GM20000 (cell line): ENCODE measurements at regions not wholly inside any gene's neighbourhood (a gene's known extent, or its start where the extent isn't known, plus 50 kb on each side); places are given as distances from the start of the nearest gene placed in this dataset.

Experiments used
- DNase-seq: peaks from one replicate; pipeline ENCODE4 v3.0.0; 2012; ENCODE audit warnings: low spot score
- CTCF ChIP-seq: IDR thresholded peaks from 2 replicates; pipeline ENCODE4 v1.5.1; 2012; ENCODE audit warnings: mild to moderate bottlenecking, control low read depth; ENCODE audit errors: extremely low read depth, missing control alignments

GRCh38 chr2:51846018-51846417 is 814.1 kb upstream of the NRXN1 start:
- DNase-seq, result no peak
- no peak for TF ChIP-seq CTCF

- TF ChIP-seq CTCF, result no peak
- DNase-seq, result no peak
These were observed 812.7 kb upstream of the NRXN1 start for GRCh38 chr2:51844596-51844995.

GRCh38 chr2:51829477-51829876 is 797.5 kb upstream of the NRXN1 start:
- DNase-seq, result no peak
- no peak for TF ChIP-seq CTCF

- no peak for DNase-seq
- no peak for TF ChIP-seq CTCF
These were observed 793.9 kb upstream of the NRXN1 start for GRCh38 chr2:51825823-51826222.

GRCh38 chr2:51813247-51813646 is 781.3 kb upstream of the NRXN1 start:
- DNase-seq, result no peak

GRCh38 chr2:51812138-51812866 is 780.4 kb upstream of the NRXN1 start:
- TF ChIP-seq CTCF, result no peak
- no peak for DNase-seq

More at GRCh38 chr2:51813247-51813646, 781.3 kb upstream of the NRXN1 start:
- TF ChIP-seq CTCF, result no peak

GRCh38 chr2:51810197-51810596 is 778.3 kb upstream of the NRXN1 start:
- TF ChIP-seq CTCF, result no peak
- no peak for DNase-seq
